ENCODE measurements at regions not wholly inside any gene's neighbourhood (a gene's known extent, or its start where the extent isn't known, plus 50 kb on each side); places are given as distances from the start of the nearest gene placed in this dataset.

- intact Hi-C loops (cut with DNase I): no loop called here
- H3K27me3 ChIP-seq: no peaks in the 10 kb centered on the region
- H3K36me3 ChIP-seq: no peaks in the 10 kb centered on the region
- DNase-seq: no peak
- no peaks in the 10 kb centered on the region for H3K4me1 ChIP-seq (ENCODE audit: insufficient read depth)
- H3K4me3 ChIP-seq: no peak overlapping the region
- no peak for TF ChIP-seq CTCF (IDR thresholded peaks at IDR 0.05)
- no peak for TF ChIP-seq EP300 (IDR thresholded peaks at IDR 0.05)
- no peak for TF ChIP-seq POLR2A (IDR thresholded peaks at IDR 0.05)
- WGBS, 3 donors: 39 to 55% (median 44%) methylated on average over 8 of the region's 8 CpGs
- no peak overlapping the region for H3K27ac ChIP-seq
- H3K9me3 ChIP-seq: no peaks in the 10 kb centered on the region
Observed at GRCh38 chr12:97118796-97119375, 211.8 kb downstream of the NEDD1 start.

- Histone ChIP-seq H3K27ac (no peak overlapping the region), H3K27me3 (no peaks in the 10 kb centered on the region), H3K4me1 (ENCODE audit: insufficient read depth) (no peaks in the 10 kb centered on the region), H3K36me3 (no peaks in the 10 kb centered on the region), H3K4me3 (no peak overlapping the region), H3K9me3 (no peaks in the 10 kb centered on the region)
- DNase-seq: no peak
- intact Hi-C loops (cut with DNase I): no loop called here
- WGBS, 3 donors: 62 to 68% (median 63%) methylated on average over 2 of the region's 2 CpGs
- TF ChIP-seq POLR2A (IDR thresholded peaks at IDR 0.05) (no peak), EP300 (IDR thresholded peaks at IDR 0.05) (no peak), CTCF (IDR thresholded peaks at IDR 0.05) (no peak)
Observed at GRCh38 chr12:97127061-97127460, 220.0 kb downstream of the NEDD1 start.

GRCh38 chr12:97131220-97131981, 224.3 kb downstream of the NEDD1 start:
- TF ChIP-seq POLR2A (IDR thresholded peaks at IDR 0.05) (no peak), EP300 (IDR thresholded peaks at IDR 0.05) (no peak), CTCF (IDR thresholded peaks at IDR 0.05) (no peak)
- Histone ChIP-seq H3K4me3 (no peak overlapping the region), H3K9me3 (no peaks in the 10 kb centered on the region), H3K27me3 (no peaks in the 10 kb centered on the region), H3K36me3 (no peaks in the 10 kb centered on the region), H3K4me1 (ENCODE audit: insufficient read depth) (no peaks in the 10 kb centered on the region), H3K27ac (no peak overlapping the region)
- 35 to 43% (median 38%) methylated on average over 4 of the region's 4 CpGs for WGBS, 3 donors
- intact Hi-C loops (cut with DNase I): no loop called here
- DNase-seq: no peak

- H3K36me3 ChIP-seq: no peaks in the 10 kb centered on the region
- intact Hi-C loops (cut with DNase I): no loop called here
- H3K4me3 ChIP-seq: no peak overlapping the region
- H3K27me3 ChIP-seq: no peaks in the 10 kb centered on the region
- H3K9me3 ChIP-seq: no peaks in the 10 kb centered on the region
- H3K4me1 ChIP-seq (ENCODE audit: insufficient read depth): no peaks in the 10 kb centered on the region
- WGBS, 3 donors: 12 to 32% (median 23%) methylated on average over 2 of the region's 2 CpGs
- no peak for DNase-seq
- no peak overlapping the region for H3K27ac ChIP-seq
- TF ChIP-seq POLR2A (IDR thresholded peaks at IDR 0.05) (no peak), CTCF (IDR thresholded peaks at IDR 0.05) (no peak), EP300 (IDR thresholded peaks at IDR 0.05) (no peak)
Observed at GRCh38 chr12:97132270-97132669, 225.2 kb downstream of the NEDD1 start.
